Erythroblast (primary cell): ENCODE measurements at regions not wholly inside any gene's neighbourhood (a gene's known extent, or its start where the extent isn't known, plus 50 kb on each side); places are given as distances from the start of the nearest gene placed in this dataset.

ENCODE experiments used
- GATA1 ChIP-seq: IDR thresholded peaks from 2 replicates; pipeline ENCODE4 v1.6.1; 2011; ENCODE audit warnings: low read depth, mild to moderate bottlenecking, control low read depth, low read length, moderate library complexity
- POLR2A ChIP-seq: IDR thresholded peaks from 2 replicates; pipeline ENCODE4 v1.6.1; 2011; ENCODE audit warnings: mild to moderate bottlenecking, low read length

GRCh38 chr2:187936228-187936627, 355.4 kb upstream of the GULP1 start:
- no peak for TF ChIP-seq POLR2A
- TF ChIP-seq GATA1: no peak
